ENCODE measurements at regions not wholly inside any gene's neighbourhood (a gene's known extent, or its start where the extent isn't known, plus 50 kb on each side); places are given as distances from the start of the nearest gene placed in this dataset.

DNA sequence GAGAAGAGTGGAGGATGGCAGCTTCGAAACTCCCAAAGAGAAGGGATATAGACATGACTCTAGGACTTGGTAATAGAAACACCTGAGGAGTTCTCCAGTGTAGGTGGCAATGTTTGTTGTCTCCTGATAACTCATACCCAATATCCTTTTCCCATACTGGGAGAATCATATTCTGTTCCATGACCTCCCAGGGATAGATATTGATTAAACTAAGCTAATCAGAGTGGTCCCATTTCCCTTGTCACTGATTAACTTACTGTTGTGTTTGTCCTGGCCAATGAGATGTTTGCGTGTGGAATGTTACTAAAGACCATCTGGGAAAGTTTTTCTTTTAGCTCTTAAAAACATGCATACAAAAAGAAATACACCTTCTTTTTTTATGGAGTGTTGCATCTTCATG is 85.6 kb downstream of the RPL22L1 start:
- no peak for DNase-seq

DNA sequence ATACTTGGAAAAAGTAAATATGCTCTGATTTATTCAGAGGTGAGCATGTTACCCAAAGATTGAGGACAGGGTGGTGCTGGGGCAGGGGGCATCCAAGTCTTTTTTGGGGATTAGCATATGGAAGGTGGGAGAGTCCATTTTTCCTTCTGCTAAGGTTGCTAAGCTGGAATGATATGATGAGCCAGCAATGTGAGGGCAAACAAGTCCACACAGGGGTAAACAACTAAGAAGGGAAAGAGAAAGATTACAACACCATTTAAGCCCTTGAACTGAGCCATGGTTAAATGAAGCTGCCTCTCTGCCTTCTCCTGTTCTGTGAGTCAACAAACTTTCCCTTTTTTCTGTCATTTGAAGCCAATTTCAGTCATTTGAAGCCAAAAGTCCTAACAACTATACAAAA is 89.0 kb downstream of the RPL22L1 start:
- DNase-seq = no peak

DNA sequence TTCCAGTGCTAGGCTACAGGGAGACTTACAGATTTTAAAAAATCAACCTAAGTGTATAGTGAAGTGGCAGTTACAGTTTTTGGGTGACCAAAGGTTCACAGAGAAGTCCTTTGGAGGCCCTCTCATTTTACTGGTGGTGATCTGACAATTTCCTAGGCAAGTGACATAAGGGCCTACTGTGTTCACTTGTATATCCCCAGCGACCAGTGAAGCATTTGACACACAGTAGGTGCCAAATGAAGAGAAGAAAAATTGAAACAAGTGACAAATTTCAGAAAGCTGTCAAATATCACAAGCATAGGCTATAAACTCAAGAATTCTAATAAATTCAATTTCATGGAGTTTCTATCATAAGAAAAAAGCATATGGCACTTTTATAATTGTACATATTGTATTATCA is 89.5 kb downstream of the RPL22L1 start:
- DNase-seq = no peak

DNA sequence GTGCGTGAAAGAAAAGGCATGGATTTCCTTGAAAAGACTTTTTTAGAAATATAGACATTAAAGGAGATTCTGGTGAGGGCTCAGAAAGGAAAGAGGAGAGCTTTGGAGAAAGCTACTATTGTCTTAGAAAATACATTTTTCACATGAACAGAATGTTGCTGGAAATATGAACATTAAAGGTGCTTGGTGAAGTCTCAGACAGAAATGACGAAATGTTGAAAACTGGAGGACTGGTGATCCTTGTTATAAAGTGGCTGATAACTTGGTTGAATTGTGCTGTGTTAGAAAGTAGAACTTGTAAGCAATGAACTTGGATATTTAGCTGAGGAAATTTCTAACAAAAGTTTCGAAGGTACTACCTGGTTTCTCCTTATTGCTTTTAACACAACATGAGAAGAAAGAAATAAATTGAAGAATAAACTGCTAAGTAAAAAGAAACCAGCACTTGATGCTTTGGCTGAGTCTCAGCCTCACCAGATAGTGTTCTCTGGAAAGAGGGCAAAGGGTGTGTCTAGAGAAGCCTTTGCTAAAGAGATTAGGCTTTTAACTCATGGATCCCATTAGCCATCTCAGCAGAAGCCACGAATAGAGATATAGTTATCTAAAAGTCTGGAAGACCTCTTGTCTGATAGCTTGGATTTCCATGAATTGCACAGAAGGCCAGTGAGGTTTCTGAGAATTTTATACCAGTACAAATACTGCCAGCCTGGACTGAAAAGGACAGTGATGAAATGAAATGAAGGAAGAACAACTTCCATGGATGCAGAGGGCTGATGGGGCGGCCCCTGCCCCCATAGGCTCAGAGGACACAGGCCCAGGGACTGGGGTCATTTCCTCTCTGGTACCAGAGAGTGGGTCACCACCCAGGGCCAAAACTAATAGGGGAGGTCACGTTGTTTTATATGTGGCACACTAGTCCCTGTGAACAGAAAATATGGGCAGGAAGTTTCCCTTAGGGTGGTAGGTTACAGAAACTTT is 91.5 kb downstream of the RPL22L1 start:
- no peak for DNase-seq

DNA sequence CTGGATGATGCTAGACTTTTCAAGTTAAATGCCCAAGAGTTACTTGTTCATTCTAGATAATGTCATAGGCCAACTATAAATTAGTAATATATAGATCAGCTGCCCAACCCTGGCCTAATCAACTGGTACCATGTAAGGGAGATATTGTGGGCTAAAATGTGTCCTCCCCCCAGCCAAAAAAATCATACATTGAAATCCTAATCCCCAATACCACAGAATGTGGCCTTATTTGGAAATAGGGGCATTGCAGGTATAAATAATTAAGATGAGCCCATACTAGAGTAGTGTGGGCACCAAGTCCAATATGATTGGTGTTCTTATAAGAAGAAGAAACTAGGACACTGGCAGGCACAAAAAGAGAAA is 92.5 kb downstream of the RPL22L1 start:
- DNase-seq = no peak

DNA sequence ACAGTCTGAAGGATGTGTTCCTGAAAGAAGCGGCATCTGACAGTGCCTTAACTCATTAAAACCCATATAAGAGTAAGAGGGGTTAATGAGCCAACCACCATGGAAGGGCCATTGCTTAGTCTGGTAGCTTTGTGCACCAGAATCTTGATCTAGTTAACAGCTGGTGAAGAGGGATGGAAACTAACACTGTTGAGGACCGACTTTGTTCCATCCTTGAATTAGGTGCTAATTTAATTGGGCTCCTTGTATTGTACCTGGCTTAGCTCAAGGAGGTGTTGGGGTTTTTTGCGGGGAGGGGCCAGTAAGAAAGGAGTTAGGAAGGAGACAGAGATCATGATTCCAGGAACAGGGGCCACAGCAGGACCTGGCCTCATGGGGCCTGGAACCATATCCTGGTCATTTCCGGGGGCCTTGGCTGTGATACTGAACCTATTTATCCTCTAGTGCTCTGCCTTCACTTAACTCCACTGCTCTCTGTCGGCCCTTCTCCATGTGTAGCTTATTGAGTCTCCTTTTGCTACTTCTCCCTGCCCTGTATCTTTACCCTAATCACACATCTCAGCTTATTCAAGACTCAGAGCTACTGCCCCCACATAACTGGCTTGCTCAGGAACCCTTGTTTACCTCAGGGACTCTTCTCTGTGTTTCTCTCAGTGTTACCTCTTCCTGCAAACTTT is 93.0 kb downstream of the RPL22L1 start:
- DNase-seq = no peak

DNA sequence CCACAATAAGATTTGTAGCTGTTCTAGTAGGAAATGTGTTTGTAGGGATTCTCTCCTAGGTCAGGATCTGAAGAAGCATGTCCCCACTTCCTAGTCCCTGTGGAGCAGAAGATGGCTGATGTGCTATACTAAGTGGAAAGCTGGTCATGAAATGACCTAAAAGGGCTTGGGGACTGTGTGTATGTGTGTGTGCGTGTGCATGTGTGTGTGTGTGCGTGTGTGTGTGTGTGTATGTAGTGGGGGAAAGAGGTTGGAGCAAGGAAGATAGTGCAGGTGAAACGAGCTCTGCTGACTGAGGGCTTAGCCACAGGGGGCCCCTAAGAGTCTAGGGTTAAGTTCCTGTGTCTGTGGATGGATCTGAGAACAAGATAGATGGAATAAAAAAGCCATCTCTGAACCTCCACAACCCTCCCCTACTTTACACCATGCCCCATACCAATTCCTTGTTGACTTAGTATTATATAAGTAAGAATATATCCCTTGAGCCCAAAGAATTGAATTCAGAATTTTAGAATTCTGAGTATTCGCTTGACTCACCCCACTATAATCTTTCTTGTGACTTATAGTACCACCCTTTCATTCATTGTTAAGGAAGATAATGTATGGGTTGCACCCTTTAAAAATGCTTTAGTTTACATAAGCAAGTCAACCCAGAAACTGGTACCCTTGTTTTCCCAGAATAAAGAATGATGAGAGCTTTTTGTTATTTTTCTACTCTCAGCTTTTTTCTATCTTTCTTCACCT is 96.1 kb downstream of the RPL22L1 start:
- no peak for DNase-seq

DNA sequence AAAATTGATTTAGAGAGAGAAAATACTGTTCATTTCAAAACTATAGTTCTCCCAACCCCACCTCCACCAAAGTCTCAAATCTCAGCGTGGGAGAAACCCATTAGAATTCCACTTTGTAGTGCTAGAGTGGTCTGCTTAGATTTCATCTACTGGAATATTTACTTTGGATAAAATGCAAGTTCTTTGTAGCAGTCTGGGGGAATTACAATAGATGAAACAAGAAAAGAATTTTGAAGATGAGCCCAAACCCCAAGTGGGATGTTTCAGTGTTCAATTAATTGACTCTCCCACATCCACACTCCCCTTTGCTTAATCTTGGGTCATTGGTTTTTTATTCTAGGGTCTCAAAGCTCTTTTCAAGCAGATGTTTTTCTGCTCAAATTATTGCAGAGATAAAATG is 97.8 kb downstream of the RPL22L1 start:
- DNase-seq = no peak

DNA sequence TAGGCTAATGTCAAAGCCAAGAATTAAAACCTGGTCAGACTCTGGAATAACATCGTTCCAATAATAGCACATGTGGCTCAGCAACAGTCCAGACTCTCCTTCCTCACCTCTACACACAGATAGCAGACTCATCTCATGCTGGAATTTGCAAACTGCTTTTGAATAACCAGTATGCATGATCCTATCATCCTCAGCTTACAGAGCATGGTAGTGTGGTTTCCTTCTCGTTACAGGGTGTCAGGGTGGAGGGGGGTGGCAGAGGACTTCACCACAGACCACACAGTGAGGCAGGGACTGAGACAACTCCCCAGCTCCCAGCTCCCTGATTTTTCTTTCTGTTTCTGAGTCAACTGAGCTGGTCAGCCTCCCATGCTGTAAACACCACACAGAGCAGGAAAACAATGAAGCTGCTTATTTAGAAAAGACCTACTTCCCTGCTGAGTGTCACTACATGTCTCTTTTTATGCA is 101.6 kb downstream of the RPL22L1 start:
- peak in 25 of 56 donors; percentile 2 to 41 (median 14) for DNase-seq

DNA sequence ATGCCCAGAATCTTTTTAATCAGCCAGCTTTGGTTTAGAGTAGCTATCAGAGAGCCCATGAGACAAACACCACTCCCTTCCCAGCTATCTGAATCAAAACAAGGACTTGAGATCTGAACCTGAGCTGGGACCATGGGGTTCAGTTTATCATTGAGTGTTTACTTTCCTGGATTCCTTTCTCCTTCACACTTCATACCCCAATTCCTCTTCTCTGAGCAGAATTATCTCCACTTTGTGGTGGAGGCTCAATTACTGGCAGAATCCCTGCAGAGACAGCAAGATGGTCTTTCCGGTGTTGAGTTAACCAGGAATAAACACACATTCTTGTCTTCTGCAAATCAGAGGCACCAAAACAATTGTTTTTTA is 102.4 kb downstream of the RPL22L1 start:
- DNase-seq = no peak

DNA sequence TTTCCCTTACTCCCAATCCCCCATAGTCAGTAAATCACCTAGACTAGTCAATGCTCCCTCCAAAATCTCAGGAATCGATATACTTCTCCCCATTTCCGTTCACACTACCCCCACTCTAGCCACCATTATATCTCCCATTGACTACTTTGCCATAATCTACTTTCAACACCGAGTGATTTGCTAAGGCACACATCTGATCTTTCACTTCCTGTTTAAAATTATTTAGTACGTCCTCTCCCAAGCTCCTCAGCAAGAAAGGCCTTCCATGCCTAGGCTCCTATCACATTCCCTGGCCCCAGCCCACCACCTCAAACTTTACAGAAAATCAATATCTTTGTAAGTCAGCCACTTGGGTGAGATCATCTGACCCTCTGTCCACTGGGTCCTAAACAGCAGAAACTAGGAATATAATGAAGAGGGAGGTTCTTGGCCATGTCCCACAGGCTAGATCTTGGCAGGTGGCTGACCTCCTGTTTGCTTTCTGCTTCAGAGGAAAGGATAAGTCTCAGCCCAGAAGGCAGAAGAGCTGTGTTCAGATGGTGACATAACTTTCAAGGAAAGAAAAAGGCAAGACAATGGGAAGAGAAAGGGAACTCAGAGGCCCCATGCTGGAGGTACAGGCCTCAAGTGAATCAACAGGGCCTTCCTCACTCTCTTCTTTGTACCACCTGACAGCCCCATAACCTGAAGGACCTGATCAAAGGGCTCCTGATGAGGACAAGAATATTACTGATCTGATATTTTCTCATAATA is 103.0 kb downstream of the RPL22L1 start:
- DNase-seq = no peak

DNA sequence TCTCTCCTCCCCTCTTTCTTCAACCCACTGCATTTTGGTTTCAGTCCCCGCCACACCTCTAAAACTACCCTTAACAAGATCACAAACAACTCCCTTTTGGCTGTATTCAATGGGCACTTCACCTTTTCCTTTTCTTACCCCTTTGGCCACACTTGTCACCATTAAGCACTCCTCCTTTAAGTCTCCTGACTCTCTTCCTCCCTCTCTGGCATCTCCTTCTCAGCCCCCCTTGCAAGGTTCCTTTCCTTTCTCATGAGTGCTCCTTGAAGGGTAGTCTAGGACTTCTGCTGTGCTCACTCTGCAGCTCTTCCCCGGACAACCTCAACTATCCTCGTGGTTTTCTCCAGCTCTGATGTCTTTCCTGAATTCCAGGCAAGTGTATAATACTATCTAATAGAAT is 103.7 kb downstream of the RPL22L1 start:
- no peak for DNase-seq

DNA sequence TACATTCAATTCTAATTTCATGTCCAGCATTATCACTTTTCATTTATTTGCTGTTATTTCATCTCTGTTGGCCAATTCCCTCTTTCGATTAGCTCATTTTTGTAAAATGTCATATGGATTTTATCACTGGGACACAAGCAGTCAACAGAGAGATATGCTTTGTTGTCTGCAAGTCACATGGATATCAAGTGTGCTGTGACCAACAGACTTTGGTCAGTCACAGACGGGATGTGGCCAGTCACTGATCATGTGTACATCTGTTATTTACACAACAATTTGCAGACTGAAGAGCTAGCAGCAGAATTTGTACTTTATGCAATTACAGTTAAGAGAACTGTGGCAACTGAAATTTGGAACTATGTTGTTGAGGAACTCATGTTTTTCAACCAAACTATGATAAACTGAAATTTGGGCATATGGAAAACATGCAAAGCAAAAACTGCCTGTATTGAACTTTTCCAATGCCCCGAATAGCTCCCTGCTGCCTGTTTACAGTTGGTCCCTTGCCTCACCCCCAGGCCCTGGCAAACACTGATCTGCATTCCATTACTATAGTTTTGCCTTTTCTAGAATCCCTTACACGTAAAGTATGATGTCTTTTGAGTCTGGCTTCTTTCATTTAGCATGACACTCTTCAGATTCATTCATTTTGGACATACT is 104.4 kb downstream of the RPL22L1 start:
- peak in 10 of 56 donors; percentile 3 to 18 (median 11) for DNase-seq

DNA sequence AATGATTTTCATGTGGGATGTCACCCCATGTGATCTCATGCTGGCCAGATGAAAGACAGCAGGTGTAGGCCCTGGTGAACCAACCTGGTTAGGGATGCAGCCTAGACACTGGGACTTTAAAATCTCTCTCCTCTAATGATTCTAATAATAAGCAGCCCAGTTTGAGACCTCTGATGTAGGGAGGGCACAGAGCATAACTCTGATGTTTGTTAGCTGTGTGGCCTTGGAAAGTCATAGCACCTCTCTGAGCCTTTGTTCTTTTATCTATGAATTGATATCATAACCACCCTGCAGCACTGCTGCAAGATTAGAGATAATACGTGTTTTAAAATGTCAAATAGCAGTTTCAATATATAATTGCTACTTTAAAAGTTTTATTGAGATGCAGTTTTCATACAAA is 106.0 kb downstream of the RPL22L1 start:
- DNase-seq = no peak

DNA sequence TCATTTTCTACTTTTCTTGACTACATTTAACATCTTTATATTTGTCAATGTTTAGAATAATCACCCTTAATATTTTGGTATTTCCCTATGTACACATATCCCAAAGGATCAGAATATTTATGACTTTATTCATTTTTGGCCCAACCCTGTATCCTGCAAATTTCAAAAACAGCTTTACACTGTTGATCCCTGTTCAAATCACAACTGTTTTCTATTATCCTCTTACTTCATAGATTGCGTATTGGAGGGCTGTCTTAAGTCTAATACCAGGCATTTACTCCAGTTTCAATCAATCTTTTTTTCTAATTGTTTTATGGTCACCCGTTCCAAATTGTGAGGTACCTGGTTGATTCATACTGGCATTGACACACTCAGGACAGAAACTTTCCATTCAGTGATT is 107.9 kb downstream of the RPL22L1 start:
- no peak for DNase-seq

DNA sequence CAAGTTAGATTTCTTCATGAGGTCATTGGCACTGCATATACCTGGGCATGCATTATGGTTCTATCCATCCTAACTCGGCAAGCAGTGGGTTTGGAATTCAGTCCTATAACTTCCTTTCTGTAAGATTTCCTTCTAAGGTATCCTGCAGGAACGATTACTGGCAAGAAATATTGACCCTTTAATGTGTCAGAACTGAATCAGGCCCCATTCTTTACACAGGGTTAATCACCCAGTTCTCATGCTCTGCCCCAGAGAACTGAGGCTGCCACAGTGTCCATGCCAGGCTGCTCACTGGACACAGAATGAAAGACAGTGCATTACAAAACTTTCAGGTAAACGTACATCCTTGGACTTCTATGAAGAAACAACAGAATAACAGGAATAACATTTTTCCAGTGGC is 108.9 kb downstream of the RPL22L1 start:
- DNase-seq = no peak

DNA sequence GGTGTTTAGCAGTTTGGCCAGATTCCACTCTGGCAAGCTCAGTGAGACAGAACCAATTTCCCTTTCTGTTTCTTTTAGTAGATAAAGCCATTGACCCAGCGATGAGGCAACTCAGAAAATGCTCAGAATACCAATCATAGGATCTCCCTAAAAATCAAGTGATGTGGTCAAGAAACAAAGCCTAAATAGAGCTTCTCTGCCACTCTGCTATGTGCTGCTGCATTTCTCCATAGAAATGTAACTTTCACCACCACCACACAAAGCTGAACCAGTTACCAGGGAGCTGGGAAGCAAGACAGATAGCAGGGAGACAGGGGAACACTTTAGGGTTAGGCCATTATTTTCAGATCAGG is 109.8 kb downstream of the RPL22L1 start:
- no peak for DNase-seq

DNA sequence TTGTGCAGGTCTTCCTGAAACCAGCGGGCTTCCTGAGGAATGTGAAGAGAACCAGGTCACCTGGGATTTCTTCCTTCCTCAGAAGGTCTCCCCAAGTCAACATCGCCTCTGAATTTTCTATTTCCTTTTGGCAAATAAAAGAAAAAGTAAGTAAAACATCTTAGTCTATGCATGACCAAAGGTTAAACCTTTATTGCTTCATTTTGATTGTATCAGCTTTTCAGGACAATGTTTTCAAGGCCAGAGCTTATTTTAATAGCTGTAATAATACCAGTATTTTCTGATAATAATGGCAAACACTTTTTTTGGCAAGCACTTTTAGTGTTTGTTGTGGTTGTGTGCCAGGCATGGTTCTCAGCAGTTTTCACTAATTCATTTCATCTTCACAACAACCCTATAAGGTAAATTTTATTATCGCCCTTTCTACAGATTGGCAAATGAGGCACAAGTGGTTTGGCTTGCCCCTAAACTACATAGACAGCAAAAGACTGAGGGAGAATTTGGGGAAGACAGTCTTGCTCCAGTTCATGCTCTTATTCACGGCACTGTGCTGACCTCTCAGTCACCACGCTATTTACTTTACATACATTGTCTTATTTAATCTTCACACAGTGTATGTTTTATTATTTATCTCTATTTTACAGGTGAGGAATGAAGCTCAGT is 110.4 kb downstream of the RPL22L1 start:
- no peak for DNase-seq

DNA sequence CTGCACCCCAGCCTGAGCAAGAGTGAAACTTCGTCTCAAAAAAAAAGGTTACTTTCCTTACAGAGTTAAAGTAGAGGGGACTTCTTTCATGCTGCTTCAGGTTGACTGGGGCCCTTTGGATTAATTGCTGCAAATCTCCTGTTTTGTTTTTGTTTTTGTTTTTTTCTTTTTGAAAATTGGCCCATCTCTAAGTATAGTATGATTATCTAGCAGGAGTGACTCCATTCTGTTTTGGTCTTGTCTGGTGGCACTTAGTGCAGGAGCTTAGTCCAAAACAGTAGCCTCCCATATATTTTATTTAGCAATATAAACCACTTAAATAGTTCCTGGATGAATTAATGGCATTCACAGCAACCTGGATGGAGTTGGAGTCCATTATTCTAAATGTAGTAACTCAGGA is 113.0 kb downstream of the RPL22L1 start:
- DNase-seq = no peak

DNA sequence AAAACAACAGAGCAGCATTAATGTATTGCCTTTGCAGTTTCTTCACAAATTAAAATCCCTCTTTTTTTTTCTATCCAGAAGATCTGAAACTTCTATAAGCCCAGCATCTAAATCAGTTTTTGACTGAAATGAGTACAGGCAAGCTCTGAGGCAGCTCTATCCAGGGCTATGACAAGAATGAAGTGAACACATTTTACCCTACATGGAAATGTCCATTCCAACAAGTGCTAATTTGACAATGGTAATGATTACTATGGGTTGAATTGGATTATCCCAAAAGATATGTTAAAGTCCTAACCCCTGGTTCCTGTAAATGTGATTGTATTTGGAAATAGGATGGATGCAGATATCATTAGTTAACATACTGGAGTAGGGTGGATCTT is 115.7 kb downstream of the RPL22L1 start:
- DNase-seq = no peak
